ENCODE measurements at regions not wholly inside any gene's neighbourhood (a gene's known extent, or its start where the extent isn't known, plus 50 kb on each side); places are given as distances from the start of the nearest gene placed in this dataset.
"Not testable (repeated sequence)": the region's sequence is repeated elsewhere in the genome, so short reads cannot be mapped to it uniquely, and the experiment has no call there.

- DNase-seq: no peak
Observed at GRCh38 chr14:71432334-71433110, 499.7 kb upstream of the RGS6 start.

GRCh38 chr14:71433303-71433702 lies 498.9 kb upstream of the RGS6 start:
- no peak for DNase-seq

GRCh38 chr14:71435641-71436040 lies 496.6 kb upstream of the RGS6 start:
- not testable (repeated sequence) for DNase-seq

- no peak for DNase-seq
Observed at GRCh38 chr14:71437870-71438269, 494.4 kb upstream of the RGS6 start.

- DNase-seq: peak; percentile 16 to 38
Observed at GRCh38 chr14:71438684-71439083, 493.5 kb upstream of the RGS6 start.

- DNase-seq: no peak
Observed at GRCh38 chr14:71441126-71441525, 491.1 kb upstream of the RGS6 start.

- no peak for DNase-seq
Observed at GRCh38 chr14:71444030-71444822, 488.0 kb upstream of the RGS6 start.

GRCh38 chr14:71448431-71449315 lies 483.6 kb upstream of the RGS6 start:
- no peak for DNase-seq

- DNase-seq: no peak
Observed at GRCh38 chr14:71449316-71450055, 482.7 kb upstream of the RGS6 start.

GRCh38 chr14:71451501-71451900 lies 480.7 kb upstream of the RGS6 start:
- DNase-seq: no peak

GRCh38 chr14:71452539-71452938 lies 479.7 kb upstream of the RGS6 start:
- DNase-seq: no peak

- DNase-seq: no peak
Observed at GRCh38 chr14:71452987-71453386, 479.2 kb upstream of the RGS6 start.

GRCh38 chr14:71454010-71454409 lies 478.2 kb upstream of the RGS6 start:
- DNase-seq: no peak

- DNase-seq: no peak
Observed at GRCh38 chr14:71454513-71455332, 477.5 kb upstream of the RGS6 start.

- DNase-seq: no peak
Observed at GRCh38 chr14:71460091-71460490, 472.1 kb upstream of the RGS6 start.

- not testable (repeated sequence) for DNase-seq
Observed at GRCh38 chr14:71461617-71462016, 470.6 kb upstream of the RGS6 start.

- no peak for DNase-seq
Observed at GRCh38 chr14:71463807-71464206, 468.4 kb upstream of the RGS6 start.

- no peak for DNase-seq
Observed at GRCh38 chr14:71464840-71465239, 467.4 kb upstream of the RGS6 start.

GRCh38 chr14:71465316-71465715 lies 466.9 kb upstream of the RGS6 start:
- DNase-seq: no peak

GRCh38 chr14:71466251-71466650 lies 466.0 kb upstream of the RGS6 start:
- no peak for DNase-seq

GRCh38 chr14:71466946-71467345 lies 465.3 kb upstream of the RGS6 start:
- no peak for DNase-seq

Measured in right lung (tissue), 2 donors.